CD4-positive, alpha-beta T cell treated with Interleukin-4 for 1 hour (primary cell): ENCODE measurements at regions not wholly inside any gene's neighbourhood (a gene's known extent, or its start where the extent isn't known, plus 50 kb on each side); places are given as distances from the start of the nearest gene placed in this dataset.
"Not testable (repeated sequence)": the region's sequence is repeated elsewhere in the genome, so short reads cannot be mapped to it uniquely, and the experiment has no call there.

Experiments used
- DNase-seq, 2 donors: peaks; one replicate each; pipeline ENCODE4 v3.0.0-alpha.2; 2020 to 2022

- DNase-seq = no peak
These were observed 1310.5 kb upstream of the NRXN1 start for GRCh38 chr2:52342458-52342857.

GRCh38 chr2:52341732-52342131, 1309.8 kb upstream of the NRXN1 start:
- no peak for DNase-seq

- no peak for DNase-seq
These were observed 1308.2 kb upstream of the NRXN1 start for GRCh38 chr2:52340171-52340570.

GRCh38 chr2:52337786-52338185, 1305.9 kb upstream of the NRXN1 start:
- DNase-seq = not testable (repeated sequence)

GRCh38 chr2:52336951-52337350, 1305.0 kb upstream of the NRXN1 start:
- DNase-seq = no peak

- DNase-seq = no peak
These were observed 1303.8 kb upstream of the NRXN1 start for GRCh38 chr2:52335727-52336126.

GRCh38 chr2:52334185-52334584, 1302.3 kb upstream of the NRXN1 start:
- DNase-seq = no peak

GRCh38 chr2:52327641-52328040, 1295.7 kb upstream of the NRXN1 start:
- no peak for DNase-seq

GRCh38 chr2:52314231-52314630, 1282.3 kb upstream of the NRXN1 start:
- DNase-seq = no peak

GRCh38 chr2:52312486-52312885, 1280.6 kb upstream of the NRXN1 start:
- DNase-seq = no peak

- DNase-seq = no peak
These were observed 1279.9 kb upstream of the NRXN1 start for GRCh38 chr2:52311862-52312261.

- no peak for DNase-seq
These were observed 1276.2 kb upstream of the NRXN1 start for GRCh38 chr2:52308156-52308555.

GRCh38 chr2:52294628-52295027, 1262.7 kb upstream of the NRXN1 start:
- DNase-seq = no peak

- no peak for DNase-seq
These were observed 1260.9 kb upstream of the NRXN1 start for GRCh38 chr2:52292801-52293200.

- no peak for DNase-seq
These were observed 1257.8 kb upstream of the NRXN1 start for GRCh38 chr2:52289741-52290140.

- DNase-seq = no peak
These were observed 1256.7 kb upstream of the NRXN1 start for GRCh38 chr2:52288596-52288995.

GRCh38 chr2:52269696-52270485, 1238.0 kb upstream of the NRXN1 start:
- no peak for DNase-seq

GRCh38 chr2:52264911-52265310, 1233.0 kb upstream of the NRXN1 start:
- no peak for DNase-seq

- DNase-seq = no peak
These were observed 1232.6 kb upstream of the NRXN1 start for GRCh38 chr2:52264488-52264887.

- no peak for DNase-seq
These were observed 1229.0 kb upstream of the NRXN1 start for GRCh38 chr2:52260904-52261303.

GRCh38 chr2:52258967-52259366, 1227.0 kb upstream of the NRXN1 start:
- DNase-seq = not testable (repeated sequence)

- no peak for DNase-seq
These were observed 1226.1 kb upstream of the NRXN1 start for GRCh38 chr2:52258038-52258437.

- no peak for DNase-seq
These were observed 1221.6 kb upstream of the NRXN1 start for GRCh38 chr2:52253416-52253980.

GRCh38 chr2:52238782-52239181, 1206.8 kb upstream of the NRXN1 start:
- no peak for DNase-seq

GRCh38 chr2:52222128-52222527, 1190.2 kb upstream of the NRXN1 start:
- no peak for DNase-seq
